ENCODE measurements at regions not wholly inside any gene's neighbourhood (a gene's known extent, or its start where the extent isn't known, plus 50 kb on each side); places are given as distances from the start of the nearest gene placed in this dataset.

DNA sequence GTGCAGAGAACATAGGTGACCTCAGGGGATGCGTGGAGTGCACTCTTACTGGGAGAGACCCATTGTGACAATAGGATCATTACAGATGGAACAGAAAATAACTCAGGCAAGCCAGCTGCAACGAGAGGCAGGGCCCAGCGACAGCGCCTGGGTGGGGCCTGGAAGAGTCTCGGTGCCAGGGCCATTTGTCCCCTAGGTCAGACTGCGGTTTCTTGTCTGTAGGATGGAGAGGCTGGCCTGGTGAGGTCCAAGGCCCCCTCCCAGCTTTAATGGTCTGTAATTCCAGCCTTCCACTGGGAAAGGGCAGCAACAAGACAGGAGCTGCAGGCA is 208.6 kb upstream of the APCDD1 start:
- Mint-ChIP-seq H3K27me3 (peaks cover 63% of the 10 kb centered on the region), H3K4me3 (ENCODE audit: low read depth) (no peak overlapping the region), H3K27ac (no peak overlapping the region), H3K4me1 (ENCODE audit: low read depth) (peaks cover 13% of the 10 kb centered on the region), H3K36me3 (ENCODE audit: insufficient read depth) (no peaks in the 10 kb centered on the region), H3K9me3 (ENCODE audit: low read depth) (no peaks in the 10 kb centered on the region)
- TF ChIP-seq, protein P1, sequence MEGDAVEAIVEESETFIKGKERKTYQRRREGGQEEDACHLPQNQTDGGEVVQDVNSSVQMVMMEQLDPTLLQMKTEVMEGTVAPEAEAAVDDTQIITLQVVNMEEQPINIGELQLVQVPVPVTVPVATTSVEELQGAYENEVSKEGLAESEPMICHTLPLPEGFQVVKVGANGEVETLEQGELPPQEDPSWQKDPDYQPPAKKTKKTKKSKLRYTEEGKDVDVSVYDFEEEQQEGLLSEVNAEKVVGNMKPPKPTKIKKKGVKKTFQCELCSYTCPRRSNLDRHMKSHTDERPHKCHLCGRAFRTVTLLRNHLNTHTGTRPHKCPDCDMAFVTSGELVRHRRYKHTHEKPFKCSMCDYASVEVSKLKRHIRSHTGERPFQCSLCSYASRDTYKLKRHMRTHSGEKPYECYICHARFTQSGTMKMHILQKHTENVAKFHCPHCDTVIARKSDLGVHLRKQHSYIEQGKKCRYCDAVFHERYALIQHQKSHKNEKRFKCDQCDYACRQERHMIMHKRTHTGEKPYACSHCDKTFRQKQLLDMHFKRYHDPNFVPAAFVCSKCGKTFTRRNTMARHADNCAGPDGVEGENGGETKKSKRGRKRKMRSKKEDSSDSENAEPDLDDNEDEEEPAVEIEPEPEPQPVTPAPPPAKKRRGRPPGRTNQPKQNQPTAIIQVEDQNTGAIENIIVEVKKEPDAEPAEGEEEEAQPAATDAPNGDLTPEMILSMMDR (IDR thresholded peaks at IDR 0.05; ENCODE audit: unreplicated experiment) = no peak
- no peak for DNase-seq (ENCODE audit: low spot score, unreplicated experiment)

DNA sequence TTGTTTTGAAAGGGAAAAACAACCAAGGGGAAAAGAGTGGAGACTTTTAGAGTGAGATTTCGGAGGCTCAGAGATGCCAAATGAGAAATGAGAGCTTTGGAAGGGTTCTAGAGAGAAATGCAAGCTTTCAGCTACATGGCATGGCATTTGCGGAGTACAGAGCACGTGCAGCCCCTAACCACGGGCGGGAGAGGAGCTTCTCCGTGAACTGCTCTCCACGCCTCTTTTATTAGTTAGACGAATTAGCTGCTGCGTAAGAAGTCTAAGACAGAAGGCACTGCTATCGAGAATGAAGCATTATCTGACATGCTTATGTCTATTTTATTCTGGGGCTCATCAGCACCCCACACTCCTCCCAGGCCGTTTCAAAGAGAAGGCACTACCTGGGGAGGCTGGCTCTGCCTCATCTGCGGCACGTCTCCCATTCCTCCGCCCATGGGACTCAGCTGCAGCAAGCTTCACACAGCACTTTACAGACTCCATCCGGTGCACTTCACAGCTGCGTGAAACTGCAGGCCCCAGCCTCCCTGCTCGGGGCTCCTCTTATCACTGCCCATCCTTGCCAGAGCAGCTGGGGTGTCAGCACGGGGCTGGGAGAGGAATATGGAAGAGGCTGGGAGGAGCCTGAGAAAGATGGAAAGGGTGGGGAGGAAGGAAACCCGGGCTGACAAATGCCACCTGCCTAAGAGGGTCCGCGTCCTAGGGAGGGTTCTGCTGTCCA is 207.3 kb upstream of the APCDD1 start:
- no peaks in the 10 kb centered on the region for H3K9me3 Mint-ChIP-seq (ENCODE audit: low read depth)
- H3K4me1 Mint-ChIP-seq (ENCODE audit: low read depth) = peaks cover 13% of the 10 kb centered on the region
- no peaks in the 10 kb centered on the region for H3K36me3 Mint-ChIP-seq (ENCODE audit: insufficient read depth)
- no peak overlapping the region for H3K4me3 Mint-ChIP-seq (ENCODE audit: low read depth)
- no peak for DNase-seq (ENCODE audit: low spot score, unreplicated experiment)
- H3K27me3 Mint-ChIP-seq = peaks cover 60% of the 10 kb centered on the region
- TF ChIP-seq, protein P1 (IDR thresholded peaks at IDR 0.05; ENCODE audit: unreplicated experiment) = no peak
- H3K27ac Mint-ChIP-seq = no peak overlapping the region

DNA sequence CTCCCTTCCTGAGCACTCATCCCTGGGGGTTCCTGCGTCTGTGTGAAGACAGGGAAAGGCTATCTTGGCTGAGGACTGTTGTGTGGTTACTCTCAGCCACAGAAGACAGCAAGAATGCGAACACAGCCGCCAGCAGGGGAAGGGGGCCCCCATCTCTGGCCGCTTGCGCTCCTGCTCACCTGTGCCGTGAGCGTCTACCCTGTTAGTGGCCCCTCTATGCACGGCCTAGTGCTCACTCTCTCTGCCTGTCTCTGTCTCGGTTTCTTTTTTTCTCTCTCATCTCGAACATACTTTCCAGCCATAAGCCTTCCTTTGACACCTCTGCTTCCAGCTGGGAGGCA is 206.7 kb upstream of the APCDD1 start:
- Mint-ChIP-seq H3K9me3 (ENCODE audit: low read depth) (no peaks in the 10 kb centered on the region), H3K27me3 (peaks cover 60% of the 10 kb centered on the region), H3K36me3 (ENCODE audit: insufficient read depth) (no peaks in the 10 kb centered on the region), H3K4me3 (ENCODE audit: low read depth) (no peak overlapping the region), H3K27ac (no peak overlapping the region), H3K4me1 (ENCODE audit: low read depth) (peaks cover 13% of the 10 kb centered on the region)
- no peak for DNase-seq (ENCODE audit: low spot score, unreplicated experiment)
- TF ChIP-seq, protein P1 (IDR thresholded peaks at IDR 0.05; ENCODE audit: unreplicated experiment) = no peak

DNA sequence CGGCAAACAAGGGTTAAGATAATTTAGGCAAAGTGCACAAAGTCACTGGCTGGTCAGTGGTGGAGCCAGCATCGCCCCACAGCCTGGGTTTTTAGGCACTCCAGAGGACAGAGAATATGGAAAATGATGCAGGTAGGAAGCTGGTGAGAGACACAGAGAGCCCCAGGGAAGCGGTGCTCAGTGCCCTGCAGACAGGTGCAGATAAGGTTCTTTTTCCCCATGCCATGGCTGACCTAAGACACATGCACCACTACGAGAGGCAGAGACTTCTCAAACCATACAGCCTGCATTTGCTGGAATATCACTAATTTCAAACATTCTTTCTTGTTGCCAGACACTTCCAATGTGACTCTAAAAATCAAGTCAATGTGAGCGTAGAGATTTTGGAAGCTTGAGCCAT is 205.7 kb upstream of the APCDD1 start:
- TF ChIP-seq, protein P1 (IDR thresholded peaks at IDR 0.05; ENCODE audit: unreplicated experiment) = no peak
- Mint-ChIP-seq H3K27me3 (peaks cover 68% of the 10 kb centered on the region), H3K36me3 (ENCODE audit: insufficient read depth) (no peaks in the 10 kb centered on the region), H3K9me3 (ENCODE audit: low read depth) (no peaks in the 10 kb centered on the region), H3K4me1 (ENCODE audit: low read depth) (peaks cover 15% of the 10 kb centered on the region), H3K4me3 (ENCODE audit: low read depth) (no peak overlapping the region), H3K27ac (no peak overlapping the region)
- DNase-seq (ENCODE audit: low spot score, unreplicated experiment) = no peak

DNA sequence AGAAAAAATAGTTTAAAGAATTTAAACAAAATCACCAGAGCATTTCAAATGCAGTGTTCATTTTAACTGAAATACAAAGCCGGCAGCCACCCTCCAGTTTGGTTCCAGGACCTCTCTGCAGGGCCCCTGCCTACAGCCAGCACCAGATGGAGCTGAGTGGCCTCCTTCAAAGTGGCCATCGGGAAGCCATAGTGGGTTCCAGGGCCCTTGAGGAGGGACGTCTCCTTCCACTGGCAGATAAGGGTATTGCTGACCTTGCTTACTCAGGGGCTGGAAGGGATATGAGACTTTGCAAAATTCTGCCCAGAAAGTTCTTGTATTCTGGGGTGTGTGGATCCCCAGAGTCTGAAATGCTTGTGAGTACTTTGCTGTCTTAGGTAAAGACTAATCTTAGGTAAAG is 205.2 kb upstream of the APCDD1 start:
- H3K27ac Mint-ChIP-seq = no peak overlapping the region
- peaks cover 69% of the 10 kb centered on the region for H3K27me3 Mint-ChIP-seq
- no peak overlapping the region for H3K4me3 Mint-ChIP-seq (ENCODE audit: low read depth)
- DNase-seq (ENCODE audit: low spot score, unreplicated experiment) = no peak
- H3K9me3 Mint-ChIP-seq (ENCODE audit: low read depth) = no peaks in the 10 kb centered on the region
- H3K36me3 Mint-ChIP-seq (ENCODE audit: insufficient read depth) = no peaks in the 10 kb centered on the region
- TF ChIP-seq, protein P1 (IDR thresholded peaks at IDR 0.05; ENCODE audit: unreplicated experiment) = no peak
- H3K4me1 Mint-ChIP-seq (ENCODE audit: low read depth) = peaks cover 12% of the 10 kb centered on the region

Measured in progenitor cell of endocrine pancreas (in vitro differentiated cells).